GM18517 (cell line): ENCODE measurements at regions not wholly inside any gene's neighbourhood (a gene's known extent, or its start where the extent isn't known, plus 50 kb on each side); places are given as distances from the start of the nearest gene placed in this dataset.
"Not testable (repeated sequence)": the region's sequence is repeated elsewhere in the genome, so short reads cannot be mapped to it uniquely, and the experiment has no call there.

ENCODE experiments used
- ATAC-seq: cut with Tn5 transposase; IDR thresholded peaks from one replicate; pipeline ENCODE4 v1.9.1; 2021; ENCODE audit warnings: mild to moderate bottlenecking, moderate library complexity; ENCODE audit not compliant: unreplicated experiment

DNA sequence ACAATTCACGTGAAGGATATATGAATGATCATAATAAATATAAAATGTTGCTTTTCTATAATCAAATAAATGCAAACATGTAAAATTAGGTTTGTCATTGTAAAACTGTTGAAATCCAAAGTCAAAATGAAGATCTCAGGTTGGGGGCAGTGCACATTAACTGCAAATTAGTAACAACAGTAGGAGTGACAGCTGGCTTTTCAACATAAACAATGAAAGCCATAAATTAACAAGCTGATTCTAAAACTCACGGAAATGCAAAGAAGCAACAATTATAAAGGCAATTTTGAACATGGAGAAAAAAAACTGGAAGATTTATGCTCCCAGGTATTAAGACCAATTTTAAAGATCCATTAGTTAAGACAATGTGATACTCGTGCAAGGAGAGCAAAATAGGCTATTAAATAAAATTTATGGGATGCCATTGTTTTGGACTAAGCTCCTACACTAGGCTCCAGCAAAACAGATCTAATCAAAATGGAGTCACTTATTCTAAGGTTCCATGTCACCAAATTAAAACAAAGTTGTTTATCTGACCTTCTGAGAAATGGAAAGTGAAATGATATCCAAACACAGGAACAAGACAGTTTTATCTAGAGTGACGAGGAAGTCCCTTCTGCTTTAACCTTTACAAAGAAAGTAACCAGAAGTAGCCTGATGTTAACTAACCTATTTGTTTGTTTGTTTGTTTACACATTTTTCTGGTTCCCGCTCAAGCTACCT is 770.8 kb downstream of the EPHA7 start:
- ATAC-seq, result no peak

DNA sequence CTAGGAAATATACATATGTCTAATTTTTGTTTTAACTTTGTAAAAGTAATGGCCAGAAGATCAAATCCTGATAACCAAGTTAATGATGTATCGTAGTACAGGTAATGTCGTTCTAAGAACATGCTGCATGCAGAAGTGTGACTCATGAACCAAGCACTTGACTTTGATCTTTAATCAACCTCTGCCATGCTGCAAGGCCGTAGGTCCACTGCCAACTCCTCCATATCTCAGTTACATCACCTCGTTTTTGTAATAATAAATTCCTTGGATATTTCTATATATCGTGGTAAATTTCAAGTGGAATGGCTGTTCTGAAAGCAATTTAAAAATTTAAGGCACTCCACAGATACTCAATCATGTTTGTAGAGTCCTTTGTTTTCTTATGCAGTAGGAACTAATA is 771.7 kb downstream of the EPHA7 start:
- ATAC-seq, result no peak

DNA sequence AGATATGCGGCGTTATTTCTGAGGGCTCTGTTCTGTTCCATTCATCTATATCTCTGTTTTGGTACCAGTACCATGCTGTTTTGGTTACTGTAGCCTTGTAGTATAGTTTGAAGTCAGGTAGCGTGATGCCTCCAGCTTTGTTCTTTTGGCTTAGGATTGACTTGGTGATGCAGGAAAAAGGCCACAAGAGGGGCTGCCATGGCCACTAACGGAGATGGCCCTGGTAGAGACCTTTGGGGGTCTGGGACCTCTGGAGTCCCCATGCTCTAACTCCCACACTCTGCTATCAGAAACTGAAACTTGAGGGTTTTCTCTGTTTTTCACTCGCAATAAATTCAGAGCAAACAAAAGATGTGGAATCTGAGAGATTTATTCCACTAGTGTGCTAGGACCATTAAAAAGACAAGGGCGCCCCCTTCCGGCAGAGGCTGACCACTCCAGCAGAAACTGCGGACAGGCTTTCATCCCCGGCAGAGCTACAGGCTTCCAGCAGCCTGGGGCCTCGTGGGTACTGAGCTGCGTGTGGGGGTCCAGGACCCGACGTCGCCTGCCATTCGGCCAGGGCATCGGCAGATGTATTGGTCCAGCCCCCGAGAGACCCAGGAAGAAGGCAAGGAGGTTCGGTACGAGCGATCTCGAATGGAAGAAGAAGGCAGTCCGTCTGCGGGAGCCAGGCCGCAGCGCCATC is 775.1 kb downstream of the EPHA7 start:
- ATAC-seq, result not testable (repeated sequence)

DNA sequence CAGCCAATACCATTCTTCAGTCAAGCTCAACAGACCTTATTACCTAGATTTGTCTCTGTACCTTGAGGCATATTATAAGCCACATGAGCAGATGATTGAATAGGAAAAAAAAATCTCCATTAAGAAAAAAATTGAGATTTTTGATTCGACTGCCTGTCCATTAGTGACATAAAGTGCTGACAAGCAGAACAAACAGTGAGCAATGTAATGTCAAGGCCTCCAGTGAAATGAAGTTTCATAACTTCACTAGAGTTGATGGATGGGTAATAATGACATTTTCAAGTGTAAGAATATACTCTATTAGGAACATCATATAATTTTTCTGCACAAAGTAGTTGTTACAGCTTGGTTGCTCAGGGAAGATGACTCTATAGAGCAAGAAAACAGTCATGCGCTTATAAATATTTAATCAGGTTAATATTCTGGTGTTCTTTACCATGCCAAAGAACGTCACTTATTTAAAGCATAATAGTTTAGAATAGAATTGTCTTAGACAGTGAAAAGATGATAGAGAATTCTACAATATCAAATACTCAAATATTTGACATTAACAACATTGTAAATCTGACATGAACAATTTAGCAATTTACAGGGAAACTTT is 783.7 kb downstream of the EPHA7 start:
- no peak for ATAC-seq

DNA sequence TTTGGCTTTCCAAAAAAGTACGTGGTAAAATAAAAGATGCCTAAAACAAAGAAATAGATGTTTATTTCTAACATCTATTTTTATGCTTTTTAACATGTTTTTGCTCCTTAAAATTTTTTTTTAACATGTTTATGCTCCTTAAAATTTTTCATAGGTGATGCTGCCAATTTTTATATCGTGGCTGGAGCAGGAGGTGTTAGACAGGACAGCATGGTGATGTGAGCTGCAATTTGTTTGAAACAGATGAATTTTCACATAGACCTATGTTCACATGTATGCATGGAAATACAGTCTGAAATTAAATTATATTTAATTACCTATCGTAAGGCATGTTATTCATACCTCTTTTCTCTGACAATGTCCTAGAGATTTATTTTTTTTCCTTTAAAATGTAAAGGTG is 784.8 kb downstream of the EPHA7 start:
- ATAC-seq, result no peak

DNA sequence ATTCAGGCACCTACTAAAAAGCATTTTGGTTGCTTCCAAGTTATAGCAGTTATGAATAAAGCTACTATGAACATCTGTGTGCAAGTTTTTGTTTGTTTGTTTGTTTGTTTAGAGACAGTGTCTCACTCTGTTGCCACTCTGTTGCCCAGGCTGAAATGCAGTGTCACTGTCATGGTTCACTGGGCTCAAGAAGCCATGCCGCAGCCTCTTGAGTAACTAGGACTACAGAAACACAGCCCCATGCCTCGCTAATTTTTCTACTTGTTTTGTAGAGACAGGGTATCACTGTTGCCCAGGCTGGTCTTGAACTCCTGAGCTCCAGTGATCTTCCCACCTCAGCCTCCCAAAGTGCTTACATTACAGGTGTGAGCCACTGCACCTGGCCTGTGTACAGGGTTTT is 795.9 kb downstream of the EPHA7 start:
- no peak for ATAC-seq

DNA sequence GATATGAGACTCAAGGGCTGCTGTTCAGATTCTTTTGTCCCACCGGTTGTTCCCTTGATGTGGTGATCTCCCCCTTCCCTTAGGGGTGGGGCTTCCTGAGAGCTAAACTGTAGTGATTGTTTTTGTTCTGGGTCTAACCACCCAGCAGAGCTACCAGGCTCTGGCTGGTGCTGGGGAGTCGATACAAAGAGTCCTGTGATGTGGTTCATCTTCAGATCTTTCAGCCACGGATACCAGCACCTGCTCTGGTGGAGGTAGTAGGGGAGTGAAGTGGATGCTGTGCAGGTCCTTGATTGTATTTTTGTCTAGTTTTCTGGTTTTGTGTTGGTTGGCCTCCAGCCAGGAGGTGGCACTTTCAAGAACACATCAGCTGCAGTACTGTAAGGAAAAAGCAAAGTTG is 801.6 kb downstream of the EPHA7 start:
- no peak for ATAC-seq

DNA sequence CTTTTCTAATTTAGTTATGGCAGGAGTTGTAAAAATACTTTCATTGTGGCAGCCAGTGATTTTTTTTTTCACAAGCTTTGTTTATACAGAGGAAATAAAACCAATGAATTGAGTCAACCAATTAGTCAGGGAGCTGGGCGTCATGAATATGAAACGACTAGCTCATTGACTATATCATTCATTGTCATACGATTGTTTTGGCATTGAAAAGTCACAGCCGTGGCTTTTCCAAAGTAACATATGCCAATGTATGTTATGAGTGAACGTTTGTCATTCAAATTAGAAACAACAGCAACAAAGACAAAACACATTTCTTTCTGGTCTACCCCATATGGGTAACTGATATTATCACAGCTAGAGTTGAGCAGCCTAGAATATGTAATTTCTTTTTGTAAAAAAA is 810.6 kb downstream of the EPHA7 start:
- no peak for ATAC-seq

DNA sequence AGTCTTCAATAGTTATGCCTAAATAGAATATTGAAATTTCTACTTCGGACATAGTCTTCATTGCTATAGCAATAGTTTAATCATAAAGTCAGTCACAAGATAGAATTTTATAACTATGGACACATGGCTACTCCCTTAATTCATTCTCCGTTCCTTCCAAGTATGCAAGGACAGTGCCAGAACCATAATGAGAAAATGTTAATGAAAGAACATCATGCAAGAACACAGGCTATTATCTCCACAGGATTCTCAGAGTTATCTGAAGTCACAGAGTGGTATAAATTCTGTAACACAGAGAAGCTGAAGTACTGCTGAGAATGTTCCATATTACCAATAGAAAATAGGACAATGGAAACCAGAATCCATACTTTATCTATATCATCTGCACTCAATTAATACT is 826.2 kb downstream of the EPHA7 start:
- ATAC-seq, result no peak

DNA sequence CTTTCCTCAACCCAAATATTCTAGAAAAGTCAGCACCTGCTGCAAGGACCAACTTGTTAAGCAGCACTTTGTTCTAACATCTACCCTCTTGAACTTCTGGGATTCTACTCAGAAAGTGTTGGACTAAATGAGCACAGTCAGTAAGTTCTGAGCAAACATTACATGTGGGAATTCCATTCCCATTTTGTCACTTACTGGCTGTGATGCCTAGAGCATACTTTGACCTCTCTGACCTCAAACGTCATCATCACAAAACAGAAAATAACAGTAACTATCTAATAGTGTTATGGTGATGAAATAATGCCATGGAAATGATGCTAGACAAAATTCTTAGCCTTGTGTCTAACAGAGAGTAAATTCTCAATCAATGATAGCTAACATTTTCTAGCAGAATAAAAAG is 829.4 kb downstream of the EPHA7 start:
- no peak for ATAC-seq

DNA sequence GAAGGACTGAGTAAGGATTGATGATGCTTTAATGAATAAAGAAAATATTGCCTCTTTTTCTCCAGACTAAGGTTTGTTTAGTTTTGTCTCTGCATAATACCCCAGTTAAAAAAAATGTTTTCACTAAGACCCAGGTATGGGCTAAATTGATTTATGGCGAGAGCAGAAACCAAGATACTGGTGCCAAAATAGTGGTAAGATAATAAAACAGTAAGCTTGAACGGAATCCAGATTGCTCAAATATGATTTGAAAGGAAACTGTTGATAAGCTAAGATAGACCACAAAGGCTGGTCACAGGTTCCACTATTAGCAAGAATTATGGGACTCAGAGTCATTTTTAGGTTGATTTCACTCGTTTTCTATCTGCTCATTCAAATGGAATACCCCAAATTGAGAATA is 831.2 kb downstream of the EPHA7 start:
- no peak for ATAC-seq

DNA sequence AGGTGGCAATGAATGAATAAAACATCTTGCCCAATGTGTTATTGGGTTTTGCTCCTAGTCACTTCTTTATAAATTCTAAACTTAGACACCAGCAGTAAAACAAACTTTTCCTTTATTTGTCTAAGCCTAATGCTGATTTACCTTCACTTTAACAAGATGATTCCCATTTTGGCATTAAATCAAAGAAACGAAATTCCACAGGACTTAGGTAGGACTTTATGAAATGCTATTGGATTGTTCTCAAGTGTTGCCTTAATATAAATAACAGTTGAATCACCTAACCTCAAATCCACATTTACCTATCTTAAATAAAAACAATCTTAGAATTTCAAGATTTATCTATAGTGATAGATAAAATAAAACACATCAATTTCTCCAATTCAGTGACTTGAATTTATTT is 831.8 kb downstream of the EPHA7 start:
- ATAC-seq, result no peak

DNA sequence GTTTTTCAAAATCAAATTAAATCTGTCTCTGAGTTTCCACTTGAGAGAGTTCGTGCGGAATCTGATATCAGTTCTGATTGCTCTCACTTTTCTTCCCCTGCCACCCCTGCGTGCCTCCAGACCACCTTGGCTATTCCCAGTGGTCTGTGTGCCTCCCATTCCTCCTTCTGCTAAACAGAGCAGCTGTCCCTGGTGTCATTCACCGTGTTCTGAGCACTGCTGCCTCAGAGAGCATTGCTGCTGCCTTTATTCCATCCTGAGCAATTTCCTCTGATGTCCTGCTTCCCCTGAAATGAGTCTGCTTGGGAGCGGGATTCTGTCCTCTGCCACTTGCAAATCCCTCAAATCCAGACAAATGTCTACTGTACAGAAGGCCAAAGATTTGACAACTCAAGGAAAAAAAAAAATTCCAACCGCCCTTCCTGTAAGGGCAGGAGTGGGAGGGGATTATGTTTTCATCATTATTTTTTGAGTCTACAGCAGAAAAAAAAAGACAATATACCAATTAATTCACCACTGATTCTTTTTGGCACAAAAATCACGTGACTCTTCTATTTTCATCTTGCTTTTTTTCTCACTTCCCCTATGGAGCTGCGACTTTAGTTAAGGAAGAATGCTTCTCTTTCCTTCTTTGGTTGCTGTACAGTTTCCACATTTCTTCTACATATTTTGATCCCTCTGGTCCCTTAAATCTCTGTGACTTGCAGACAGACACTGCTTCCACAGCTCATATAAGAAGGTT is 833.0 kb downstream of the EPHA7 start:
- no peak for ATAC-seq

DNA sequence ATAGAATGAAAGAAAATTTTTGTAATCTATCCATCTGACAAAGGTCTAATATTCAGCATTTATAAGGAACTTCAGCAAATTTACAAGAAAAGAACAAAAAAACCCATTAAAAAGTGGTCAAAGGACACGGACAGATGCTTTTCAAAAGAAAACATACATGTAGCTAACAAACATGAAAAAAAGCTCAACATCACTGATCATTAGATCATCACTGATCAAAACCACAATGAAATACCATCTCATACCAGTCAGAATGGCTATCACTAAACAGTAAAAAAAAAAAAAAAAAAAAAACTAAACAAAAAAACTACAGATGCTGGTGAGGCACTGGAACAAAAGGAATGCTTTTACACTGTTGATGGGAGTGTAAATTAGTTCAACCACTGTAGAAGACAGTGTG is 837.1 kb downstream of the EPHA7 start:
- no peak for ATAC-seq

DNA sequence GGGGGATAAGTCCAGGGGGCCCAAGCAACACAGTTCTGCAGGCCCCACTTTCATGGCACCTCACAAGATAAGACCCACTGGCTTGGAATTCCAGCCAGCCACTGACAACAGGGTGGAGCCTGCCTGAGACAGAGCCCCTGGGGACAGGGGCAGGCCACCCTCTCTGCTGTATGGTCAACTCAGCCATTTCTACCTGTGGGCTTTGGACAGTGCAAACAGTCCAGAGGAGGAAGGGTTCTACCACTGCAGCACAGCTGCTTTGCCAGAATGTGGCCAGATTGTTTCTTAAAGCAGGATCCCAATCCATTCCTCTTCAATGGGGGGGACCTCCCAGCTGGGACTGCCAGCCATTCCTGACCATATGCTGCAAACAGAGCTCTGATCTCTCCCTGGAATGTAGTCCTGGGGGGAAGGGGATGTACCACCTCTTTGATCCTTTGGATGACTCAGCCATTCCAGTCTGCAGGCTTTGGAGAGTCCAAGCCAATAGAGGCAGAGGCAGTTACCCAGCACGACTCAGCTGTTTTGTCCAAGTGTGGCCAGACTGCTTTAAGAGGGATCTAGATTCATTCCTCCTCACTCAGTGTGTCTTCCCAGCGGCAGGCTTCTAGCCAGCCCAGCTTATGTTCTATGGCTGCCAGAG is 842.2 kb downstream of the EPHA7 start:
- no peak for ATAC-seq

DNA sequence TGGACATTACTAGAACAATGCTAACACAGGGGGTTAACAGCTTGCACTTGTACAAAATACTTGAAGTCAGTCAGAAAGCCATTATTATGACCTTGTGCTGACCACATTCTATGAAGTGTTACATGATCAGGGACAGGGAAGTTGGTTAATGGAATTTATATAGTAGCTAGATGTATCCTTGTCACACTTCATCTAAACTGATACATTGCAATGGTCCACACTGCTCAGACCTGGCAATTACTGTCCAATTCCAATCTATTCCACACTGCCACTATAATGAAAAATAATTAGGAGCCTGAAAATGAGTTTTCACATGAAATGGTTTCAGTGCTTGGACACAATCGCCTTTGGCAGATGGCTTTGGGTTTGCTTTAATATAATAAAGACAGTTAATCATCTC is 850.8 kb downstream of the EPHA7 start:
- ATAC-seq, result no peak

DNA sequence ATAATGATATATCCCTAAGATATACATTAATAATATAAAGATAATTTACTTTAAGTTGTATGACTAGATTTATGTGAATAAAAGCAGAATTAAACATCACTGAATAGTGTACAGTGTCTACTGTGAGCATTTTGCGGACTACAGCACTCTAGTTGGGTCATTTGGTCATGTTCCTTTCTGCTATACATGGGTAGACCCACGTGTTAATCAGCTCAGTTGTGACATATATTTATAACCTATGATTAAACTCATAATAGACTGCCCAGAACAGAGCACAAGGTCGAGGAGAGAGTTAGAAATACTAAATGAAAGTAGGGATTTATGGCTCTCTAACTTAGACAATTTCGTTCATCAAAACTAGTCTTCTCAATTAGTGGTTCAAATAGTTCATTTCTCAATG is 852.7 kb downstream of the EPHA7 start:
- no peak for ATAC-seq

DNA sequence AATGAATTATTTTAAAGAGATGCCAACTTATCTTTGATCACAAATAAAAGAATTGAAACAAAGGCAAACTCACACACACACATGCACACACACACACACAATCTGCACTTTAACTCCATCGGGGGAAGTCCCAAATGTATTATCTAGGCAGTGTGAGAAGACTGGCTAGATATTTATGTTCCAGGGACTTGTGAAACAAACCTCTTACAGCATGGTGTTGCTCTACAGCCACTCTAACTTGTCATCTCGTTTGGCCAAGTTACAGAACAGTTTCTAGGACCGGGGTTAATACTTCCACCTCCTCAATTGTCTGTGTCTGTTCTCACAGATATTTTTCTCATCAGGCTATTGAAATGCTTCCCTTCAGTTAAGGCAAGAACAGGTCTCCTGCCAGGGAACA is 855.0 kb downstream of the EPHA7 start:
- no peak for ATAC-seq

DNA sequence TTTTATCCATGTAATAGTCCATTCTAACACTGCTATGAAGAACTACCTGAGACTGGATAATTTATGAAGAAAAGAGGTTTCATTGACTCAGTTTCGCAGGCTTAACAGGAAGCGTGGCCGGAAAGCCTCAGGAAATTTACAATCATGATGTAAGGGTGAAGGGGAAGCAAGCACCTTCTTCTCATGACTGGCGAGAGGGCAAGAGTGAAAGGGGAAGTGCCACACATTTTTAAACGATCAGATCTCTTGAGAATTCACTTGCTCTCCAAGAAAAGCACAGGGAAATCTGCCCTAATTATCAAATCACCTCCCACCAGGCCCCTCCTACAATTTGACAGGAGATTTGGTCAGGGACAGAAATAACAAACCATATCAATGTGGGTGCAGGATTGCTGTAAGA is 859.7 kb downstream of the EPHA7 start:
- ATAC-seq, result no peak

DNA sequence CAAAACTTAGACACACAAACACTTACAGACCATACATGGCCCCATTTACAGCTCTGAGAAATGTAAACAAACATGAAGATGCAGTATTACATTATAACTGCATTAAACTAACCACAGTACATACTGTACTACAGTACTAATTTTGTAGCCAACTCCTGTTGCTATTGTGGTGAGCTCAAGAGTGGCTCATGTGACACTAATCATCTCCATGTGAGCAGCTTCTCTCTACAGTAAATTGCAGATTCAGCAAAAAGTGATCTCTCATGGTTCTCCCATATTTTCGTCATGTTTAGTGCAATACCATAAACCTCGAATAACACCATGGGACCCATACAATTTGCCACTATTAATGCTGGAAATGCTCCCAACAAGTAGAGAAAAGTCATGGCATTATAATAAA is 860.4 kb downstream of the EPHA7 start:
- no peak for ATAC-seq

DNA sequence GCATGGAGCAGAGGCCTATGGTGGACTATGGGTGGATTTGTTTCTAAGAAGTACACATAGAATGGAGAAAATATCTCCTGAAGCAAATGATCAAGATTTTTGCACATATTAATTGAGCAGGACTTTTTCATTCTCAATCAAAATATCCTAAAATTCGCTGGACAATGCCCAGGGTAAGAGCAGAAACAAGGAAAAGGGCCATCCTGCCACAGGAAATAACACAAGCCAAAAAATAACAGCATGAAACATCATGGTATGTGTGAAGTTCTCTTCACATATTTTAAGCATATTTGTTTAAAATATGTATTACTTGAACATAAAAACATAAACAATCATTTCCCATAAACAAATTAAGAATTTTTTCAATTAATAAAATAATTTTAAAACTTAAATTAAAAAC is 868.9 kb downstream of the EPHA7 start:
- ATAC-seq, result no peak
